ENCODE measurements at regions not wholly inside any gene's neighbourhood (a gene's known extent, or its start where the extent isn't known, plus 50 kb on each side); places are given as distances from the start of the nearest gene placed in this dataset.

DNA sequence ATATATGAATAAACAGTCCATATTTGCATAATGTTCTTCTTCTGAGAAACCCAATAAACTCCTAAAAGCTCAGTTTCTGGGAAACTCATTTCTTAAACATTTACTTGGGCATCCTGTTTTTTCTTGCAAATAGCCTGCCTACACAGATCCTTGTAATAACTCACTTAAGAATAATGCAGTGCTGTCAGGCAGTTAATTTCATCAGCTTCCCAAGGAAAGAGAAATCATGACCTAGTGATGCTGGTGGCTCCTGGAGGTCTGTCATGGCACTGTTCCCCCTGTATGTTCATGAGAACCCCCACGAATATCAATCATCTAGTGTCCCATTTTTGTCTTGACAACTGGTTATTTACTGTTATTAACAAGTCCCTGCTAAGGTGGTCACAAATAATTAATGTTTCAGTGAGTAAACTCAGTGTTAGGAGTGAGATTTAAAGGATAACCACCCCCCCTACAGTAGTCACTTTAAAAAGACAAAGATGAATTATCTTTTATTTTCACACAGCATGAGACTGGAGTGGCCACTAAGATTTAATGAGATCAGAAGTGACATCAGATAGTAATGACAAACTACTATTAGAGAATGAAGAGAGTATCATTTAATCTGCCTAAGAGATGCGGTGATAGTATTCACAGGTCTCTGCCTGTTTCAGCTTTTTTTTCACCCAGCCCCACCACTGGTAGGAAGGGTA, 279.5 kb upstream of the NECTIN3 start:
- TF ChIP-seq POLR2AphosphoS5 (IDR thresholded peaks at IDR 0.05; ENCODE audit: borderline replicate concordance, low read depth, low read length) (no peak), EZH2 (IDR thresholded peaks at IDR 0.05) (no peak)

All from SK-N-MC (cell line).